ENCODE measurements at regions not wholly inside any gene's neighbourhood (a gene's known extent, or its start where the extent isn't known, plus 50 kb on each side); places are given as distances from the start of the nearest gene placed in this dataset.

DNA sequence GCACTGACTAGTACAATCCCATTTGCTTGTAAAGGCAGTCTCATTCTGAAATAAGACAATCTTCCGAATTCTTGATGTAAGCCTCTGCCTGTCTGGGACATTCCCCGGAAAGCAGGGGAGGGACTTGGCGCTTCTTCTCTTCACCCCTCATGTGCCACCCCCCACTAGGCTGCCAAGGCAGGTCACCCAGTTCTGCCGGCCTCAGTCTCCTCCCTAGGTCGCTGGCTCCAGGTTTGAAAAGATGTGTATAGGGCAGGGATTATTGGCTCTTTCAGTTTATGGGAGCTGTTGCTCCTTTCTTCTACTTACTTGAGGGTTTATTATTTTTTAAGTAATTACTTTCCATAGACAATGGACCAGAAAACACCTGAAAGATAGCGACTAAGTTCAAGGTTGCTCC lies 158.1 kb upstream of the RPS6KA2 start:
- Histone ChIP-seq H3K4me2 (ENCODE audit: unreplicated experiment) (no peak overlapping the region), H3K9me3 (ENCODE audit: low read depth) (no peaks in the 10 kb centered on the region), H3K4me3 (no peak overlapping the region), H3K9ac (no peak overlapping the region), H3K4me1 (ENCODE audit: insufficient read depth) (no peaks in the 10 kb centered on the region), H4K20me1 (ENCODE audit: insufficient read depth) (no peaks in the 10 kb centered on the region), H2AFZ (0 out of 2 replicates have a peak overlapping the region, but pooled peaks have one; percentile 21), H3K27ac (no peak overlapping the region), H3K79me2 (ENCODE audit: insufficient read depth) (no peaks in the 10 kb centered on the region), H3K9me2 (ENCODE audit: insufficient read depth) (no peaks in the 10 kb centered on the region), H3K27me3 (replicated peaks; ENCODE audit: insufficient read depth) (no peaks in the 10 kb centered on the region), H3F3A (ENCODE audit: insufficient read depth) (no peaks in the 10 kb centered on the region), H3K36me3 (ENCODE audit: low read depth) (no peaks in the 10 kb centered on the region)
- in situ Hi-C loops (cut with MboI), result no loop called here
- TF ChIP-seq EZH2phosphoT487 (IDR thresholded peaks at IDR 0.05; ENCODE audit: insufficient read depth, low read depth), result no peak
- no peak for TF ChIP-seq EZH2 (IDR thresholded peaks at IDR 0.05; ENCODE audit: insufficient read depth, poor library complexity, severe bottlenecking)
- no peak for DNase-seq
- WGBS, 2 experiments (ENCODE audit: low coverage in 1 of 2, low lambda C conversion rate in 2 of 2, missing lambda C conversion rate in 2 of 2), result 41 to 49% methylated on average over 6 of the region's 6 CpGs

DNA sequence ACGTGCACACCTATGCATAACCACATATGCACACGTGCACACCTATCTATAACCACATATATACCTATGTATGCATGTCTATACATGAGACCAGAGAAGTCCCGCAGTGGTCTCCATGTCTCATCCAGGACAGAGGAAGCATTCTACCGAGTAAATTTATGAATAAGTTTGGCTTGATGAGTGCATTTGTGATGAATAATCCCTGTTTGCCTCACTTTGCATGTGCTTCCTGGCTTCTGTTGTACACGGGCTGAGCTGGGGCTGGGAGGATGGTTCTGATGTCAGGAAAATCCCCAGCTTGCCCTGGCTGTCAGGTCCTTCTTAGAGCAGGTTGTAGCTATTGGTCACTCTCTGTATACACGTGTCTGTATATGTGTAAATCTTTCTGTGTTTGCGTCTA lies 157.6 kb upstream of the RPS6KA2 start:
- Histone ChIP-seq H3K9me3 (ENCODE audit: low read depth) (no peaks in the 10 kb centered on the region), H3F3A (ENCODE audit: insufficient read depth) (no peaks in the 10 kb centered on the region), H3K27me3 (replicated peaks; ENCODE audit: insufficient read depth) (no peaks in the 10 kb centered on the region), H3K79me2 (ENCODE audit: insufficient read depth) (no peaks in the 10 kb centered on the region), H3K9ac (no peak overlapping the region), H4K20me1 (ENCODE audit: insufficient read depth) (no peaks in the 10 kb centered on the region), H3K4me2 (ENCODE audit: unreplicated experiment) (no peak overlapping the region), H3K9me2 (ENCODE audit: insufficient read depth) (no peaks in the 10 kb centered on the region), H3K4me1 (ENCODE audit: insufficient read depth) (no peaks in the 10 kb centered on the region), H3K36me3 (ENCODE audit: low read depth) (no peaks in the 10 kb centered on the region), H2AFZ (0 out of 2 replicates have a peak overlapping the region, but pooled peaks have one; percentile 21), H3K4me3 (no peak overlapping the region), H3K27ac (no peak overlapping the region)
- peak; percentile 64 for DNase-seq
- in situ Hi-C loops (cut with MboI), result no loop called here
- no peak for TF ChIP-seq EZH2 (IDR thresholded peaks at IDR 0.05; ENCODE audit: insufficient read depth, poor library complexity, severe bottlenecking)
- no peak for TF ChIP-seq EZH2phosphoT487 (IDR thresholded peaks at IDR 0.05; ENCODE audit: insufficient read depth, low read depth)
- WGBS, 2 experiments (ENCODE audit: low coverage in 1 of 2, low lambda C conversion rate in 2 of 2, missing lambda C conversion rate in 2 of 2), result 40 to 43% methylated on average over 7 of the region's 7 CpGs

DNA sequence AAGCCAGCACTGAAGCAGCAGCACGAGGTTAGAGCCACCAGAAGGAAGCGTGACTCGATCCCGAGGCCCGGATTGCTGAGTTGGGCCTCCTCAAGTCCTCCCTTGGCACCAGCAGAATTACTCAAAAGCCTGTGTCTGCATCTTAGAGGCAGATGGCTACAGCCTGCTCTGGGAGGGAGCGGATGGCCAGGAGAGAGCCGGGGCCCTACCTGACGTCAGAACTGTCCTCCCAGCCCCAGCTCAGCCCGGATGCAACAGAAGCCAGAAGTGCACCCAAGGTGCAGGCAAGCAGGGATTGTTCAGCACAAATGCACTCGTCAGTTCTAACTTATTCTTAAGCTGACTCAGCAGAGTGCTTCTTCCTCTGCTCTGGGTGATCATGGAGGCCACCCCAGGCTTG lies 155.5 kb upstream of the RPS6KA2 start:
- TF ChIP-seq EZH2phosphoT487 (IDR thresholded peaks at IDR 0.05; ENCODE audit: insufficient read depth, low read depth) (no peak), EZH2 (IDR thresholded peaks at IDR 0.05; ENCODE audit: insufficient read depth, poor library complexity, severe bottlenecking) (no peak)
- H3K27me3 ChIP-seq (replicated peaks; ENCODE audit: insufficient read depth), result no peaks in the 10 kb centered on the region
- no peaks in the 10 kb centered on the region for H4K20me1 ChIP-seq (ENCODE audit: insufficient read depth)
- H3F3A ChIP-seq (ENCODE audit: insufficient read depth), result no peaks in the 10 kb centered on the region
- no peak overlapping the region for H3K4me2 ChIP-seq (ENCODE audit: unreplicated experiment)
- H3K4me3 ChIP-seq, result no peak overlapping the region
- H3K4me1 ChIP-seq (ENCODE audit: insufficient read depth), result no peaks in the 10 kb centered on the region
- no peak overlapping the region for H2AFZ ChIP-seq
- DNase-seq, result no peak
- H3K27ac ChIP-seq, result no peak overlapping the region
- no peaks in the 10 kb centered on the region for H3K79me2 ChIP-seq (ENCODE audit: insufficient read depth)
- no peaks in the 10 kb centered on the region for H3K9me3 ChIP-seq (ENCODE audit: low read depth)
- WGBS, 2 experiments (ENCODE audit: low coverage in 1 of 2, low lambda C conversion rate in 2 of 2, missing lambda C conversion rate in 2 of 2), result 75% methylated on average over 10 of the region's 10 CpGs
- no peak overlapping the region for H3K9ac ChIP-seq
- H3K9me2 ChIP-seq (ENCODE audit: insufficient read depth), result no peaks in the 10 kb centered on the region
- no peaks in the 10 kb centered on the region for H3K36me3 ChIP-seq (ENCODE audit: low read depth)
- in situ Hi-C loops (cut with MboI), result no loop called here

DNA sequence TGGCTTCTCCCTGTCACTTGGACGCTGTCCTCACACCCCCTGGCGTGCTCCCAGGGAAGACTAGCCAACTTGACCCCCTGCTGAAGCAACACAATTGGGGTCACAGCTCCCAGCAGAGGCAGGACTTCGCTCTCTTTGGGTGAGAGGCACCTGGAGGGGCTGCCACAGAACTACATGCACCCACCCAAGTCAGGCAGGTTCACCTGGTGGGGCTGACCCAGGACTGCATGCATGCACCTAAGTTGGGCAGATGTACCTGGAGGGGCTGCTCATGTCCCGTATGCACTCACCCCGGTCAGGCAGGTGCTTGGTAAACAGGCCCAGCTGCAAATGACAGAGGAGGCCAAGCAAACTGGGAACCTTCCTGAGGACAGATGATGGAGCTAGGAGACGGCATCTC lies 154.3 kb upstream of the RPS6KA2 start:
- Histone ChIP-seq H3F3A (ENCODE audit: insufficient read depth) (no peaks in the 10 kb centered on the region), H3K27ac (no peak overlapping the region), H3K27me3 (replicated peaks; ENCODE audit: insufficient read depth) (no peaks in the 10 kb centered on the region), H4K20me1 (ENCODE audit: insufficient read depth) (no peaks in the 10 kb centered on the region), H3K9me3 (ENCODE audit: low read depth) (no peaks in the 10 kb centered on the region), H3K9me2 (ENCODE audit: insufficient read depth) (no peaks in the 10 kb centered on the region), H3K79me2 (ENCODE audit: insufficient read depth) (no peaks in the 10 kb centered on the region), H2AFZ (no peak overlapping the region), H3K4me2 (ENCODE audit: unreplicated experiment) (no peak overlapping the region), H3K4me3 (no peak overlapping the region), H3K9ac (no peak overlapping the region), H3K36me3 (ENCODE audit: low read depth) (no peaks in the 10 kb centered on the region), H3K4me1 (ENCODE audit: insufficient read depth) (no peaks in the 10 kb centered on the region)
- WGBS, 2 experiments (ENCODE audit: low coverage in 1 of 2, low lambda C conversion rate in 2 of 2, missing lambda C conversion rate in 2 of 2), result 63 to 68% methylated on average over 6 of the region's 6 CpGs
- no peak for DNase-seq
- TF ChIP-seq EZH2phosphoT487 (IDR thresholded peaks at IDR 0.05; ENCODE audit: insufficient read depth, low read depth) (no peak), EZH2 (IDR thresholded peaks at IDR 0.05; ENCODE audit: insufficient read depth, poor library complexity, severe bottlenecking) (no peak)
- in situ Hi-C loops (cut with MboI), result no loop called here
